HL-60/S4 treated with retinoic acid at 250 ng/mL for 4 days and 3 days (cell line): ENCODE measurements at regions not wholly inside any gene's neighbourhood (a gene's known extent, or its start where the extent isn't known, plus 50 kb on each side); places are given as distances from the start of the nearest gene placed in this dataset.

ENCODE experiments used
- in situ Hi-C: fragments of 300-500 bp; cut with MboI; formaldehyde crosslinking; loops from 2 replicates; pipeline ENCODE4 v1.7.0; 2022; ENCODE audit warnings: low sequenced_read_pairs

GRCh38 chr10:91124016-91124415, 96.4 kb upstream of the PCGF5 start:
- in situ Hi-C loops, result no loop called here

- in situ Hi-C loops, result no loop called here
These were observed 94.0 kb upstream of the PCGF5 start for GRCh38 chr10:91126471-91126870.

GRCh38 chr10:91127341-91128082, 93.0 kb upstream of the PCGF5 start:
- in situ Hi-C loops, result no loop called here

GRCh38 chr10:91135113-91135512, 85.3 kb upstream of the PCGF5 start:
- in situ Hi-C loops, result no loop called here

GRCh38 chr10:91137011-91137643, 83.3 kb upstream of the PCGF5 start:
- in situ Hi-C loops, result no loop called here

GRCh38 chr10:91137822-91138221, 82.6 kb upstream of the PCGF5 start:
- in situ Hi-C loops, result no loop called here

GRCh38 chr10:91140995-91141549, 79.4 kb upstream of the PCGF5 start:
- in situ Hi-C loops, result no loop called here

- in situ Hi-C loops, result no loop called here
These were observed 75.5 kb upstream of the PCGF5 start for GRCh38 chr10:91144961-91145360.

GRCh38 chr10:91146146-91146545, 74.3 kb upstream of the PCGF5 start:
- in situ Hi-C loops, result no loop called here

- in situ Hi-C loops, result no loop called here
These were observed 70.9 kb upstream of the PCGF5 start for GRCh38 chr10:91149550-91149949.

- in situ Hi-C loops, result no loop called here
These were observed 69.8 kb upstream of the PCGF5 start for GRCh38 chr10:91150631-91151030.

- in situ Hi-C loops, result no loop called here
These were observed 67.0 kb upstream of the PCGF5 start for GRCh38 chr10:91153508-91153907.

- in situ Hi-C loops, result no loop called here
These were observed 65.6 kb upstream of the PCGF5 start for GRCh38 chr10:91154842-91155241.

- in situ Hi-C loops, result no loop called here
These were observed 64.3 kb upstream of the PCGF5 start for GRCh38 chr10:91156196-91156595.

GRCh38 chr10:91159254-91159783, 61.1 kb upstream of the PCGF5 start:
- in situ Hi-C loops, result no loop called here

- in situ Hi-C loops, result no loop called here
These were observed 58.4 kb upstream of the PCGF5 start for GRCh38 chr10:91162050-91162494.

- in situ Hi-C loops, result no loop called here
These were observed 57.8 kb upstream of the PCGF5 start for GRCh38 chr10:91162495-91163268.

- in situ Hi-C loops, result no loop called here
These were observed 57.1 kb upstream of the PCGF5 start for GRCh38 chr10:91163269-91163868.

- in situ Hi-C loops, result no loop called here
These were observed 56.5 kb upstream of the PCGF5 start for GRCh38 chr10:91163869-91164474.

- in situ Hi-C loops, result no loop called here
These were observed 55.9 kb upstream of the PCGF5 start for GRCh38 chr10:91164520-91165065.
